GM18498 (cell line): ENCODE measurements at regions not wholly inside any gene's neighbourhood (a gene's known extent, or its start where the extent isn't known, plus 50 kb on each side); places are given as distances from the start of the nearest gene placed in this dataset.

Experiments used
- ATAC-seq: cut with Tn5 transposase; IDR thresholded peaks from one replicate; pipeline ENCODE4 v1.9.1; 2021; ENCODE audit warnings: mild to moderate bottlenecking, moderate library complexity; ENCODE audit not compliant: unreplicated experiment

- ATAC-seq = no peak
Measured at GRCh38 chr7:118671149-118671548, 446.6 kb downstream of the ANKRD7 start.

- no peak for ATAC-seq
Measured at GRCh38 chr7:118684796-118685195, 460.3 kb downstream of the ANKRD7 start.

- ATAC-seq = no peak
Measured at GRCh38 chr7:118689403-118689802, 464.9 kb downstream of the ANKRD7 start.

GRCh38 chr7:118696879-118697278 is 472.4 kb downstream of the ANKRD7 start:
- no peak for ATAC-seq

- ATAC-seq = no peak
Measured at GRCh38 chr7:118699222-118699621, 474.7 kb downstream of the ANKRD7 start.

- ATAC-seq = no peak
Measured at GRCh38 chr7:118708741-118709140, 484.2 kb downstream of the ANKRD7 start.

- ATAC-seq = no peak
Measured at GRCh38 chr7:118711688-118712087, 487.2 kb downstream of the ANKRD7 start.

- no peak for ATAC-seq
Measured at GRCh38 chr7:118713039-118713438, 488.5 kb downstream of the ANKRD7 start.

GRCh38 chr7:118720632-118721031 is 496.1 kb downstream of the ANKRD7 start:
- ATAC-seq = no peak

- no peak for ATAC-seq
Measured at GRCh38 chr7:118731854-118732253, 507.4 kb downstream of the ANKRD7 start.

- ATAC-seq = no peak
Measured at GRCh38 chr7:118734541-118734940, 510.0 kb downstream of the ANKRD7 start.

- no peak for ATAC-seq
Measured at GRCh38 chr7:118735441-118735840, 510.9 kb downstream of the ANKRD7 start.

- ATAC-seq = no peak
Measured at GRCh38 chr7:118737935-118738334, 513.4 kb downstream of the ANKRD7 start.

GRCh38 chr7:118745927-118746326 is 521.4 kb downstream of the ANKRD7 start:
- ATAC-seq = no peak

- no peak for ATAC-seq
Measured at GRCh38 chr7:118747473-118747872, 523.0 kb downstream of the ANKRD7 start.

- no peak for ATAC-seq
Measured at GRCh38 chr7:118753479-118753878, 529.0 kb downstream of the ANKRD7 start.

GRCh38 chr7:118754608-118755007 is 530.1 kb downstream of the ANKRD7 start:
- no peak for ATAC-seq

GRCh38 chr7:118755067-118755625 is 530.6 kb downstream of the ANKRD7 start:
- ATAC-seq = no peak

- no peak for ATAC-seq
Measured at GRCh38 chr7:118757066-118757465, 532.6 kb downstream of the ANKRD7 start.

GRCh38 chr7:118758582-118758981 is 534.1 kb downstream of the ANKRD7 start:
- no peak for ATAC-seq

GRCh38 chr7:118759921-118760320 is 535.4 kb downstream of the ANKRD7 start:
- no peak for ATAC-seq

GRCh38 chr7:118762451-118762850 is 537.9 kb downstream of the ANKRD7 start:
- no peak for ATAC-seq

- no peak for ATAC-seq
Measured at GRCh38 chr7:118764221-118764620, 539.7 kb downstream of the ANKRD7 start.
